Activated CD8-positive, alpha-beta memory T cell treated with anti-CD3 and anti-CD28 coated beads, Interleukin-2, amount 50 U/mL, for 4 hours (primary cell): ENCODE measurements at regions not wholly inside any gene's neighbourhood (a gene's known extent, or its start where the extent isn't known, plus 50 kb on each side); places are given as distances from the start of the nearest gene placed in this dataset.
"Not testable (repeated sequence)": the region's sequence is repeated elsewhere in the genome, so short reads cannot be mapped to it uniquely, and the experiment has no call there.

Experiments
- DNase-seq: peaks from one replicate; pipeline ENCODE4 v3.0.0-alpha.2; 2020

GRCh38 chr15:28789401-28790114, 58.9 kb downstream of the GOLGA6L7 start:
- DNase-seq: peak; percentile 49

- not testable (repeated sequence) for DNase-seq
Measured at GRCh38 chr15:28788649-28789400, 59.6 kb downstream of the GOLGA6L7 start.

- not testable (repeated sequence) for DNase-seq
Measured at GRCh38 chr15:28788176-28788575, 60.3 kb downstream of the GOLGA6L7 start.

- no peak for DNase-seq
Measured at GRCh38 chr15:28786521-28786920, 61.9 kb downstream of the GOLGA6L7 start.

- DNase-seq: not testable (repeated sequence)
Measured at GRCh38 chr15:28784347-28785163, 63.9 kb downstream of the GOLGA6L7 start.

GRCh38 chr15:28783873-28784272, 64.6 kb downstream of the GOLGA6L7 start:
- DNase-seq: no peak

- DNase-seq: no peak
Measured at GRCh38 chr15:28783466-28783865, 65.0 kb downstream of the GOLGA6L7 start.

GRCh38 chr15:28778397-28778796, 66.2 kb upstream of the GOLGA8M start:
- not testable (repeated sequence) for DNase-seq

GRCh38 chr15:28772857-28773256, 60.6 kb upstream of the GOLGA8M start:
- DNase-seq: not testable (repeated sequence)
